ENCODE measurements at regions not wholly inside any gene's neighbourhood (a gene's known extent, or its start where the extent isn't known, plus 50 kb on each side); places are given as distances from the start of the nearest gene placed in this dataset.
"Not testable (repeated sequence)": the region's sequence is repeated elsewhere in the genome, so short reads cannot be mapped to it uniquely, and the experiment has no call there.

GRCh38 chrX:148080593-148080992, 99.5 kb downstream of the FMR1NB start:
- Histone ChIP-seq H3K36me3 (ENCODE audit: insufficient read depth, low read depth, low read length) (no peaks in the 10 kb centered on the region), H3K4me1 (ENCODE audit: insufficient read depth, low read length) (no peaks in the 10 kb centered on the region), H3K9ac (ENCODE audit: low read depth, low read length) (no peak overlapping the region), H3K27ac (ENCODE audit: low read length) (no peak overlapping the region), H3K4me3 (ENCODE audit: low read length) (no peak overlapping the region), H3K9me3 (ENCODE audit: insufficient read depth, low read depth, low read length) (no peaks in the 10 kb centered on the region), H3K27me3 (ENCODE audit: insufficient read depth, low read length) (no peaks in the 10 kb centered on the region)

- no peak overlapping the region for H3K27ac ChIP-seq (ENCODE audit: low read length)
- no peaks in the 10 kb centered on the region for H3K4me1 ChIP-seq (ENCODE audit: insufficient read depth, low read length)
- no peak overlapping the region for H3K9ac ChIP-seq (ENCODE audit: low read depth, low read length)
- no peaks in the 10 kb centered on the region for H3K36me3 ChIP-seq (ENCODE audit: insufficient read depth, low read depth, low read length)
- no peaks in the 10 kb centered on the region for H3K9me3 ChIP-seq (ENCODE audit: insufficient read depth, low read depth, low read length)
- H3K27me3 ChIP-seq (ENCODE audit: insufficient read depth, low read length), result no peaks in the 10 kb centered on the region
- H3K4me3 ChIP-seq (ENCODE audit: low read length), result no peak overlapping the region
These were observed 103.5 kb downstream of the FMR1NB start for GRCh38 chrX:148084611-148085010.

- Histone ChIP-seq H3K4me1 (ENCODE audit: insufficient read depth, low read length) (no peaks in the 10 kb centered on the region), H3K4me3 (ENCODE audit: low read length) (no peak overlapping the region), H3K9ac (ENCODE audit: low read depth, low read length) (no peak overlapping the region), H3K36me3 (ENCODE audit: insufficient read depth, low read depth, low read length) (no peaks in the 10 kb centered on the region), H3K9me3 (ENCODE audit: insufficient read depth, low read depth, low read length) (no peaks in the 10 kb centered on the region), H3K27ac (ENCODE audit: low read length) (no peak overlapping the region), H3K27me3 (ENCODE audit: insufficient read depth, low read length) (no peaks in the 10 kb centered on the region)
These were observed 139.0 kb downstream of the FMR1NB start for GRCh38 chrX:148120151-148120550.

- Histone ChIP-seq H3K27ac (ENCODE audit: low read length) (no peak overlapping the region), H3K9ac (ENCODE audit: low read depth, low read length) (no peak overlapping the region), H3K9me3 (ENCODE audit: insufficient read depth, low read depth, low read length) (no peaks in the 10 kb centered on the region), H3K27me3 (ENCODE audit: insufficient read depth, low read length) (no peaks in the 10 kb centered on the region), H3K36me3 (ENCODE audit: insufficient read depth, low read depth, low read length) (no peaks in the 10 kb centered on the region), H3K4me1 (ENCODE audit: insufficient read depth, low read length) (no peaks in the 10 kb centered on the region), H3K4me3 (ENCODE audit: low read length) (no peak overlapping the region)
These were observed 140.0 kb downstream of the FMR1NB start for GRCh38 chrX:148120999-148121623.

- not testable (repeated sequence) for H3K36me3 ChIP-seq (ENCODE audit: insufficient read depth, low read depth, low read length); H3K9me3 ChIP-seq (ENCODE audit: insufficient read depth, low read depth, low read length); H3K4me1 ChIP-seq (ENCODE audit: insufficient read depth, low read length); H3K9ac ChIP-seq (ENCODE audit: low read depth, low read length); H3K27ac ChIP-seq (ENCODE audit: low read length); H3K27me3 ChIP-seq (ENCODE audit: insufficient read depth, low read length); H3K4me3 ChIP-seq (ENCODE audit: low read length)
These were observed 147.9 kb downstream of the FMR1NB start for GRCh38 chrX:148128872-148129505.

- no peaks in the 10 kb centered on the region for H3K9me3 ChIP-seq (ENCODE audit: insufficient read depth, low read depth, low read length)
- H3K27ac ChIP-seq (ENCODE audit: low read length), result no peak overlapping the region
- H3K9ac ChIP-seq (ENCODE audit: low read depth, low read length), result no peak overlapping the region
- no peaks in the 10 kb centered on the region for H3K4me1 ChIP-seq (ENCODE audit: insufficient read depth, low read length)
- no peaks in the 10 kb centered on the region for H3K27me3 ChIP-seq (ENCODE audit: insufficient read depth, low read length)
- no peak overlapping the region for H3K4me3 ChIP-seq (ENCODE audit: low read length)
- H3K36me3 ChIP-seq (ENCODE audit: insufficient read depth, low read depth, low read length), result no peaks in the 10 kb centered on the region
These were observed 152.1 kb downstream of the FMR1NB start for GRCh38 chrX:148133105-148133725.

- Histone ChIP-seq H3K9me3 (ENCODE audit: insufficient read depth, low read depth, low read length) (no peaks in the 10 kb centered on the region), H3K9ac (ENCODE audit: low read depth, low read length) (no peak overlapping the region), H3K27me3 (ENCODE audit: insufficient read depth, low read length) (no peaks in the 10 kb centered on the region), H3K36me3 (ENCODE audit: insufficient read depth, low read depth, low read length) (no peaks in the 10 kb centered on the region), H3K27ac (ENCODE audit: low read length) (no peak overlapping the region), H3K4me1 (ENCODE audit: insufficient read depth, low read length) (no peaks in the 10 kb centered on the region), H3K4me3 (ENCODE audit: low read length) (no peak overlapping the region)
These were observed 153.4 kb downstream of the FMR1NB start for GRCh38 chrX:148134578-148134977.

GRCh38 chrX:148135738-148136137, 154.6 kb downstream of the FMR1NB start:
- Histone ChIP-seq H3K4me3 (ENCODE audit: low read length) (no peak overlapping the region), H3K27ac (ENCODE audit: low read length) (no peak overlapping the region), H3K9me3 (ENCODE audit: insufficient read depth, low read depth, low read length) (no peaks in the 10 kb centered on the region), H3K27me3 (ENCODE audit: insufficient read depth, low read length) (no peaks in the 10 kb centered on the region), H3K9ac (ENCODE audit: low read depth, low read length) (no peak overlapping the region), H3K36me3 (ENCODE audit: insufficient read depth, low read depth, low read length) (no peaks in the 10 kb centered on the region), H3K4me1 (ENCODE audit: insufficient read depth, low read length) (no peaks in the 10 kb centered on the region)

GRCh38 chrX:148146121-148146520, 165.0 kb downstream of the FMR1NB start:
- Histone ChIP-seq H3K27ac (ENCODE audit: low read length) (no peak overlapping the region), H3K36me3 (ENCODE audit: insufficient read depth, low read depth, low read length) (no peaks in the 10 kb centered on the region), H3K9me3 (ENCODE audit: insufficient read depth, low read depth, low read length) (no peaks in the 10 kb centered on the region), H3K4me3 (ENCODE audit: low read length) (no peak overlapping the region), H3K9ac (ENCODE audit: low read depth, low read length) (no peak overlapping the region), H3K27me3 (ENCODE audit: insufficient read depth, low read length) (no peaks in the 10 kb centered on the region), H3K4me1 (ENCODE audit: insufficient read depth, low read length) (no peaks in the 10 kb centered on the region; the same call in 1 of the 2 replicates)

- Histone ChIP-seq H3K27ac (ENCODE audit: low read length) (no peak overlapping the region), H3K27me3 (ENCODE audit: insufficient read depth, low read length) (no peaks in the 10 kb centered on the region), H3K36me3 (ENCODE audit: insufficient read depth, low read depth, low read length) (no peaks in the 10 kb centered on the region), H3K9ac (ENCODE audit: low read depth, low read length) (no peak overlapping the region), H3K4me3 (ENCODE audit: low read length) (no peak overlapping the region), H3K4me1 (ENCODE audit: insufficient read depth, low read length) (no peaks in the 10 kb centered on the region), H3K9me3 (ENCODE audit: insufficient read depth, low read depth, low read length) (no peaks in the 10 kb centered on the region)
These were observed 175.8 kb downstream of the FMR1NB start for GRCh38 chrX:148156986-148157385.

GRCh38 chrX:148159796-148160195, 178.7 kb downstream of the FMR1NB start:
- Histone ChIP-seq H3K27me3 (ENCODE audit: insufficient read depth, low read length) (no peaks in the 10 kb centered on the region), H3K4me3 (ENCODE audit: low read length) (no peak overlapping the region), H3K27ac (ENCODE audit: low read length) (no peak overlapping the region), H3K9ac (ENCODE audit: low read depth, low read length) (no peak overlapping the region), H3K4me1 (ENCODE audit: insufficient read depth, low read length) (no peaks in the 10 kb centered on the region), H3K9me3 (ENCODE audit: insufficient read depth, low read depth, low read length) (no peaks in the 10 kb centered on the region), H3K36me3 (ENCODE audit: insufficient read depth, low read depth, low read length) (no peaks in the 10 kb centered on the region)

- Histone ChIP-seq H3K9ac (ENCODE audit: low read depth, low read length) (no peak overlapping the region), H3K9me3 (ENCODE audit: insufficient read depth, low read depth, low read length) (no peaks in the 10 kb centered on the region), H3K4me3 (ENCODE audit: low read length) (no peak overlapping the region), H3K27me3 (ENCODE audit: insufficient read depth, low read length) (no peaks in the 10 kb centered on the region), H3K4me1 (ENCODE audit: insufficient read depth, low read length) (no peaks in the 10 kb centered on the region), H3K36me3 (ENCODE audit: insufficient read depth, low read depth, low read length) (no peaks in the 10 kb centered on the region), H3K27ac (ENCODE audit: low read length) (no peak overlapping the region)
These were observed 180.6 kb downstream of the FMR1NB start for GRCh38 chrX:148161701-148162100.

All from iPS-20b (cell line).